HG03565 (cell line): ENCODE measurements at regions not wholly inside any gene's neighbourhood (a gene's known extent, or its start where the extent isn't known, plus 50 kb on each side); places are given as distances from the start of the nearest gene placed in this dataset.

Experiments used
- ATAC-seq: cut with Tn5 transposase; IDR thresholded peaks from one replicate; pipeline ENCODE4 v1.9.1; 2021; ENCODE audit warnings: mild to moderate bottlenecking, moderate library complexity; ENCODE audit not compliant: unreplicated experiment

- ATAC-seq: no peak
Measured at GRCh38 chr10:90175161-90175681, 473.8 kb downstream of the KIF20B start.

GRCh38 chr10:90179696-90180407 is 478.5 kb downstream of the KIF20B start:
- ATAC-seq: no peak

- no peak for ATAC-seq
Measured at GRCh38 chr10:90180886-90181691, 479.7 kb downstream of the KIF20B start.

GRCh38 chr10:90192825-90193224 is 491.4 kb downstream of the KIF20B start:
- no peak for ATAC-seq

- ATAC-seq: no peak
Measured at GRCh38 chr10:90193240-90193985, 492.0 kb downstream of the KIF20B start.

GRCh38 chr10:90195288-90195840 is 494.0 kb downstream of the KIF20B start:
- no peak for ATAC-seq

- no peak for ATAC-seq
Measured at GRCh38 chr10:90197766-90198165, 496.4 kb downstream of the KIF20B start.

- ATAC-seq: no peak
Measured at GRCh38 chr10:90199093-90199492, 497.7 kb downstream of the KIF20B start.

GRCh38 chr10:90199513-90199912 is 498.1 kb downstream of the KIF20B start:
- ATAC-seq: no peak

GRCh38 chr10:90204131-90204955 is 503.0 kb downstream of the KIF20B start:
- no peak for ATAC-seq

GRCh38 chr10:90204956-90205314 is 503.5 kb downstream of the KIF20B start:
- no peak for ATAC-seq

- ATAC-seq: no peak
Measured at GRCh38 chr10:90205340-90205739, 503.9 kb downstream of the KIF20B start.

GRCh38 chr10:90213346-90213745 is 512.0 kb downstream of the KIF20B start:
- no peak for ATAC-seq

GRCh38 chr10:90218846-90219245 is 517.5 kb downstream of the KIF20B start:
- ATAC-seq: no peak

- no peak for ATAC-seq
Measured at GRCh38 chr10:90222372-90222771, 521.0 kb downstream of the KIF20B start.

- ATAC-seq: no peak
Measured at GRCh38 chr10:90222939-90223338, 521.5 kb downstream of the KIF20B start.

- ATAC-seq: no peak
Measured at GRCh38 chr10:90224791-90225566, 523.6 kb downstream of the KIF20B start.

- no peak for ATAC-seq
Measured at GRCh38 chr10:90226517-90226916, 525.1 kb downstream of the KIF20B start.

GRCh38 chr10:90227217-90227656 is 525.8 kb downstream of the KIF20B start:
- ATAC-seq: no peak
